ENCODE measurements at regions not wholly inside any gene's neighbourhood (a gene's known extent, or its start where the extent isn't known, plus 50 kb on each side); places are given as distances from the start of the nearest gene placed in this dataset.

DNA sequence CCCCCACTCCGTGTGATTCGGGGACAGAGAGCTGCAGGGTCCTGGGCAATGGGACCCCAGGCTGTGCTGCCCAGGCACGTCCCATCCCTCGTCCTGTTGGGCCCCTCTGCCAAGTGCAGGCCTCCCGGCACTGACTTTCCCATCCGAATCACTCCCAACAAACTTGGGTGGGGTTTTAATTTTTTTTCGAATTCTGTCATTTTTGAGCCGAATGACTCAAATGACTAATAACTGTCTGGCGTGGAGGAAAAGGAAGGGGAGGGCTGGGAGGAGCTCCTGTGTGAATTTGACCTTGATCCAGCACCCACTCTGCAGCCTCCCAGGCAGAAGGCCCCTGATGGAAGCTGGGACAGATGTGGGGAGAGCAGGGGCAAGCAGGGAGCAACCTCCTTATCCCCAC lies 1173.2 kb downstream of the BRD1 start:
- Histone ChIP-seq H3K56ac (ENCODE audit: extremely low read depth, insufficient read depth, low read length) (no peak overlapping the region), H3K79me1 (ENCODE audit: low read depth in 1 of 2, low read length in 2 of 2) (no peaks in the 10 kb centered on the region), H2AFZ (replicated peaks; ENCODE audit: low read length, poor library complexity) (no peak overlapping the region), H4K91ac (ENCODE audit: insufficient read depth, low read depth, low read length) (no peak overlapping the region), H3K36me3 (ENCODE audit: control insufficient read depth, insufficient read depth, low read length) (no peaks in the 10 kb centered on the region), H3K4me2 (ENCODE audit: low read depth, low read length) (no peak overlapping the region), H3K27me3 (ENCODE audit: control insufficient read depth, insufficient read depth, low read length) (no peaks in the 10 kb centered on the region), H3K14ac (replicated peaks; ENCODE audit: low read depth, low read length) (no peak overlapping the region), H2BK15ac (ENCODE audit: low read depth, low read length) (no peak overlapping the region), H3K4me3 (ENCODE audit: insufficient read depth, low read depth, low read length) (no peak overlapping the region), H4K8ac (ENCODE audit: low read depth in 2 of 2, low read length in 2 of 2) (no peak overlapping the region), H3K9ac (ENCODE audit: low read depth, low read length) (no peak overlapping the region), H2AK5ac (ENCODE audit: low read depth, low read length) (no peak overlapping the region), H3K9me1 (ENCODE audit: insufficient read depth, low read length) (no peaks in the 10 kb centered on the region), H2BK5ac (ENCODE audit: low read depth, low read length, poor library complexity, severe bottlenecking) (no peak overlapping the region), H3K4me1 (ENCODE audit: control insufficient read depth, insufficient read depth, low read length) (no peaks in the 10 kb centered on the region), H3K27ac (ENCODE audit: insufficient read depth, low read length) (no peak overlapping the region), H4K5ac (ENCODE audit: low read depth, low read length) (no peak overlapping the region), H3K9me3 (ENCODE audit: control insufficient read depth, insufficient read depth, low read length) (peaks cover 59% of the 10 kb centered on the region), H3K4ac (ENCODE audit: low read depth, low read length) (no peak overlapping the region), H4K20me1 (ENCODE audit: insufficient read depth, low read length) (no peaks in the 10 kb centered on the region), H2BK20ac (ENCODE audit: low read depth, low read length) (no peak overlapping the region), H2AK9ac (replicated peaks; ENCODE audit: low read depth, low read length, poor library complexity) (no peak overlapping the region), H2BK120ac (ENCODE audit: low read depth, low read length) (no peak overlapping the region), H3K23ac (ENCODE audit: low read depth, low read length) (no peak overlapping the region), H3K18ac (ENCODE audit: low read depth, low read length) (no peak overlapping the region)
- CTCF ChIA-PET: no interaction called here
- POLR2A ChIA-PET (ENCODE audit: unreplicated experiment): no interaction called here
- 48% methylated on average over 3 of the region's 9 CpGs; no CpG with 5 or more reads in 1 of the 2 experiments for WGBS, 2 experiments (ENCODE audit: extremely low coverage in 2 of 2, insufficient read length in 1 of 2)
- DNase-seq (no peak), ATAC-seq (ENCODE audit: low read depth) (no peak)
- dilution Hi-C loops (cut with HindIII; ENCODE audit: low sequenced_read_pairs, unreplicated experiment) (no loop called here), in situ Hi-C loops (cut with MboI; ENCODE audit: low sequenced_read_pairs) (no loop called here), intact Hi-C loops (cut with micrococcal nuclease) (no loop called here)
- TF ChIP-seq CHD1 (IDR thresholded peaks at IDR 0.05; ENCODE audit: low read depth, low read length) (no peak), RAD21 (IDR thresholded peaks at IDR 0.05; ENCODE audit: low read length) (no peak), POLR2A (IDR thresholded peaks at IDR 0.05; ENCODE audit: low read depth, low read length) (no peak), FOS (IDR thresholded peaks at IDR 0.05; ENCODE audit: low read depth, low read length) (no peak), BHLHE40 (IDR thresholded peaks at IDR 0.05; ENCODE audit: low read depth, low read length) (no peak), MAZ (IDR thresholded peaks at IDR 0.05; ENCODE audit: borderline replicate concordance, low read depth, low read length) (no peak), RFX5 (IDR thresholded peaks at IDR 0.05; ENCODE audit: low read depth, low read length) (no peak), MAFK (IDR thresholded peaks at IDR 0.05; ENCODE audit: low read depth, low read length) (no peak), CEBPB (IDR thresholded peaks at IDR 0.05; ENCODE audit: low read depth, low read length) (no peak)
- TF ChIP-seq, protein P1, sequence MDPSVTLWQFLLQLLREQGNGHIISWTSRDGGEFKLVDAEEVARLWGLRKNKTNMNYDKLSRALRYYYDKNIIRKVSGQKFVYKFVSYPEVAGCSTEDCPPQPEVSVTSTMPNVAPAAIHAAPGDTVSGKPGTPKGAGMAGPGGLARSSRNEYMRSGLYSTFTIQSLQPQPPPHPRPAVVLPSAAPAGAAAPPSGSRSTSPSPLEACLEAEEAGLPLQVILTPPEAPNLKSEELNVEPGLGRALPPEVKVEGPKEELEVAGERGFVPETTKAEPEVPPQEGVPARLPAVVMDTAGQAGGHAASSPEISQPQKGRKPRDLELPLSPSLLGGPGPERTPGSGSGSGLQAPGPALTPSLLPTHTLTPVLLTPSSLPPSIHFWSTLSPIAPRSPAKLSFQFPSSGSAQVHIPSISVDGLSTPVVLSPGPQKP (IDR thresholded peaks at IDR 0.05; ENCODE audit: borderline replicate concordance, low read depth, low read length): no peak
- TF ChIP-seq, protein P2, sequence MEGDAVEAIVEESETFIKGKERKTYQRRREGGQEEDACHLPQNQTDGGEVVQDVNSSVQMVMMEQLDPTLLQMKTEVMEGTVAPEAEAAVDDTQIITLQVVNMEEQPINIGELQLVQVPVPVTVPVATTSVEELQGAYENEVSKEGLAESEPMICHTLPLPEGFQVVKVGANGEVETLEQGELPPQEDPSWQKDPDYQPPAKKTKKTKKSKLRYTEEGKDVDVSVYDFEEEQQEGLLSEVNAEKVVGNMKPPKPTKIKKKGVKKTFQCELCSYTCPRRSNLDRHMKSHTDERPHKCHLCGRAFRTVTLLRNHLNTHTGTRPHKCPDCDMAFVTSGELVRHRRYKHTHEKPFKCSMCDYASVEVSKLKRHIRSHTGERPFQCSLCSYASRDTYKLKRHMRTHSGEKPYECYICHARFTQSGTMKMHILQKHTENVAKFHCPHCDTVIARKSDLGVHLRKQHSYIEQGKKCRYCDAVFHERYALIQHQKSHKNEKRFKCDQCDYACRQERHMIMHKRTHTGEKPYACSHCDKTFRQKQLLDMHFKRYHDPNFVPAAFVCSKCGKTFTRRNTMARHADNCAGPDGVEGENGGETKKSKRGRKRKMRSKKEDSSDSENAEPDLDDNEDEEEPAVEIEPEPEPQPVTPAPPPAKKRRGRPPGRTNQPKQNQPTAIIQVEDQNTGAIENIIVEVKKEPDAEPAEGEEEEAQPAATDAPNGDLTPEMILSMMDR (conservative IDR thresholded peaks at IDR 0.05; ENCODE audit: low read depth, low read length): no peak
- BruUV-seq (replicated peaks): no TSS peak

All from IMR-90 (cell line).